ENCODE measurements at regions not wholly inside any gene's neighbourhood (a gene's known extent, or its start where the extent isn't known, plus 50 kb on each side); places are given as distances from the start of the nearest gene placed in this dataset.

GRCh38 chr11:115959081-115959486, 454.9 kb upstream of the CADM1 start:
- H3K27me3 ChIP-seq (ENCODE audit: insufficient read depth) = no peaks in the 10 kb centered on the region
- peaks cover 14% of the 10 kb centered on the region for H3K4me1 ChIP-seq (ENCODE audit: insufficient read depth)
- DNase-seq (ENCODE audit: low spot score) = no peak
- Mint-ChIP-seq H3K36me3 (ENCODE audit: low read depth) (no peaks in the 10 kb centered on the region), H3K9me3 (no peaks in the 10 kb centered on the region), H3K27me3 (ENCODE audit: insufficient read depth, low read depth, poor library complexity) (no peaks in the 10 kb centered on the region), H3K4me3 (no peak overlapping the region), H3K4me1 (peaks cover 39% of the 10 kb centered on the region), H3K27ac (no peak overlapping the region)
- H3K36me3 ChIP-seq (ENCODE audit: insufficient read depth) = no peaks in the 10 kb centered on the region
- no peaks in the 10 kb centered on the region for H3K9me2 ChIP-seq (ENCODE audit: insufficient read depth)
- H2AFZ ChIP-seq = peak overlapping the region; percentile 81
- no peaks in the 10 kb centered on the region for H3K79me2 ChIP-seq (replicated peaks; ENCODE audit: insufficient read depth)
- no peaks in the 10 kb centered on the region for H4K20me1 ChIP-seq (replicated peaks; ENCODE audit: insufficient read depth)
- H3K4me3 ChIP-seq = no peak overlapping the region
- no peak for ATAC-seq
- no peak overlapping the region for H3K27ac ChIP-seq (ENCODE audit: low read depth)
- no peaks in the 10 kb centered on the region for H3F3A ChIP-seq (replicated peaks; ENCODE audit: low read depth)
- H3K4me2 ChIP-seq = no peak overlapping the region
- TF ChIP-seq ETS1 (IDR thresholded peaks at IDR 0.05) (no peak), EZH2 (IDR thresholded peaks at IDR 0.05; ENCODE audit: low read depth, unreplicated experiment) (no peak), NANOG (IDR thresholded peaks at IDR 0.05; ENCODE audit: borderline replicate concordance) (no peak), STAT1 (IDR thresholded peaks at IDR 0.05; ENCODE audit: unreplicated experiment) (no peak), ZNF114 (CRISPR knock-in tag; IDR thresholded peaks at IDR 0.05) (no peak), CREB1 (CRISPR knock-in tag; IDR thresholded peaks at IDR 0.05; ENCODE audit: low read depth) (no peak), ZNF331 (CRISPR knock-in tag; IDR thresholded peaks at IDR 0.05; ENCODE audit: low read depth) (no peak), EZH2phosphoT487 (IDR thresholded peaks at IDR 0.05; ENCODE audit: unreplicated experiment) (no peak), REST (IDR thresholded peaks at IDR 0.05; ENCODE audit: unreplicated experiment) (no peak), JUNB (IDR thresholded peaks at IDR 0.05; ENCODE audit: unreplicated experiment) (no peak), POLR2AphosphoS5 (IDR thresholded peaks at IDR 0.05; ENCODE audit: low read depth) (no peak), CTCF (conservative IDR thresholded peaks at IDR 0.05; ENCODE audit: low read depth in 2 of 2) (no peak)
